Omental fat pad (tissue), 3 donors: ENCODE measurements at regions not wholly inside any gene's neighbourhood (a gene's known extent, or its start where the extent isn't known, plus 50 kb on each side); places are given as distances from the start of the nearest gene placed in this dataset.

ENCODE experiments used
- ATAC-seq: fragments of 150-250 bp; one replicate; pipeline ENCODE4 v1.9.1; 2016; ENCODE audit warnings: mild to moderate bottlenecking, moderate library complexity; ENCODE audit not compliant: low FRiP score
- DNase-seq: peaks from one replicate; pipeline ENCODE4 v3.0.0-alpha.2; 2019; ENCODE audit warnings: low spot score
- CTCF ChIP-seq, 3 donors: fragments of 450-650 bp; IDR thresholded peaks; one replicate each; pipeline ENCODE4 v1.5.1; 2016 to 2017; ENCODE audit warnings: antibody characterized with exemption in 3 of 3, mild to moderate bottlenecking in 3 of 3, moderate library complexity in 2 of 3

GRCh38 chr1:87568911-87569310 lies 240.2 kb downstream of the LMO4 start:
- TF ChIP-seq CTCF (IDR thresholded peaks at IDR 0.05): no peak
- ATAC-seq (no peak), DNase-seq (no peak)

- no peak for ATAC-seq
- TF ChIP-seq CTCF (IDR thresholded peaks at IDR 0.05): no peak
- DNase-seq: no peak
Observed at GRCh38 chr1:87572008-87572407, 243.3 kb downstream of the LMO4 start.

- ATAC-seq (no peak), DNase-seq (no peak)
- no peak for TF ChIP-seq CTCF (IDR thresholded peaks at IDR 0.05)
Observed at GRCh38 chr1:87572891-87573290, 244.2 kb downstream of the LMO4 start.

DNA sequence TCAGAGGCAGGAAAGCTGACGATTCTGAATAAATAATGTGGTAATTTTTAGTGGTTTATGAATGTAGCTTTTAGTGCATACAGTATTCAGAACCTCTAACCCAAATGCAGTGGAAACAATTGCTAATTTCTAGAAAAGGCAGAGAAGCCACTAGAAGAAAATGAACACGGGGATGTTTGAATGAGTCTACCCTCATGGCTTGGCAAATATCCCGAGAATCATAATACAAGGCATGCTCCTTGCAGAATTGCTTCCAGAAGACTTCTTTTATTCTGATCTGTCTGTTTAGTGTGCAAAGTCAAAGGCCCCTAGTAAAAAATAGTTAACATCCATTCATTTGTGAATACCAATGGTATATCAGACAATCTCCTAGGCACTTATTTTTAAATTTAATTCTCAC lies 246.8 kb downstream of the LMO4 start:
- DNase-seq (no peak), ATAC-seq (no peak)
- TF ChIP-seq CTCF (IDR thresholded peaks at IDR 0.05): no peak

GRCh38 chr1:87578464-87578863 lies 249.8 kb downstream of the LMO4 start:
- no peak for ATAC-seq
- no peak for TF ChIP-seq CTCF (IDR thresholded peaks at IDR 0.05)
- no peak for DNase-seq

DNA sequence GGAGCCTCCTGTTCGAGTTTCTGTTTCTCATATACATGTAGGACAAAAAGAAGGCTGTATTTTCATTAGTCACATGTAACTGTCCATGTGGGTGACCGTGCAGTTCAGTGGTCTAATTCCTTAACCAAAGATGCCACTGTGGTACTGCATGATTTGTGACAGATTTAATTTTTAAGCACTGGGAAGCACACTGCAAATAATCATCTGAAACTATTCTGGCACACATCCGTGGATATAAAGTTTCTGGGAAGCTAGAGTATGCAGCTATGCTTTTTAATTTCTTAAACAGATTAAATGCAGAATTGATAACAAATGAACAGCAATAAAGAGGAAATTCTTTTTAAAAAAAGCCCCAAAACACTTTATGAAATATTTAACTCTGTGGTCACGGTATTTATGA lies 254.8 kb downstream of the LMO4 start:
- no peak for TF ChIP-seq CTCF (IDR thresholded peaks at IDR 0.05)
- ATAC-seq (no peak), DNase-seq (no peak)

DNA sequence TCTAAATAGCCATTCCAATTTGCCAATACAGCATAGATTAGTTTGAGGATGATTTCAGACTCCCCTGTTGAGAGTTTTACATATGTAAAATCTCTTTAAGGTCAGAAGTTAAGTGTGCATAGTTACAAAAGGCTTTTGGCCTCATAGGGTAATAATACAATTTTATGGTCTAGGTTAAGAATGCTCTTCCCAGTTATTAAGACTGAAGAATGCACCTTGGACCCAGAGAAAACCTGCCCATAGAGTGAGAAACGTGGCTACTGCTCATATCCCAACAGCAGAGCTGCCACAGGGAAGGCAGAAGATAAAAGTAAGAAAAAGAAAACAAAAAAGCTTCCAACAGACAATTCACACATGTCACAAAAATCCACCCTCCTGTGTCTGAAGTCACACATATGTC lies 255.9 kb downstream of the LMO4 start:
- TF ChIP-seq CTCF (IDR thresholded peaks at IDR 0.05): no peak

More for the DNA sequence above, 255.9 kb downstream of the LMO4 start:
- DNase-seq (no peak), ATAC-seq (no peak)
